ENCODE measurements at regions not wholly inside any gene's neighbourhood (a gene's known extent, or its start where the extent isn't known, plus 50 kb on each side); places are given as distances from the start of the nearest gene placed in this dataset.

- Histone ChIP-seq H3K27ac (no peak overlapping the region), H3K36me3 (no peaks in the 10 kb centered on the region), H3K27me3 (no peaks in the 10 kb centered on the region), H3K4me3 (no peak overlapping the region), H3K4me1 (ENCODE audit: insufficient read depth) (no peaks in the 10 kb centered on the region), H3K9me3 (no peaks in the 10 kb centered on the region)
- 90% methylated on average over 6 of the region's 6 CpGs for WGBS, 3 donors
- no peak for DNase-seq
- TF ChIP-seq POLR2A (IDR thresholded peaks at IDR 0.05) (no peak), EP300 (IDR thresholded peaks at IDR 0.05) (no peak), CTCF (IDR thresholded peaks at IDR 0.05) (no peak)
- intact Hi-C loops (cut with DNase I): no loop called here
Measured at GRCh38 chr6:14875481-14876063, 370.3 kb upstream of the JARID2 start.

GRCh38 chr6:14876778-14877613 lies 368.9 kb upstream of the JARID2 start:
- TF ChIP-seq POLR2A (IDR thresholded peaks at IDR 0.05) (no peak), EP300 (IDR thresholded peaks at IDR 0.05) (no peak), CTCF (IDR thresholded peaks at IDR 0.05) (no peak)
- Histone ChIP-seq H3K4me3 (no peak overlapping the region), H3K4me1 (ENCODE audit: insufficient read depth) (no peaks in the 10 kb centered on the region), H3K9me3 (no peaks in the 10 kb centered on the region), H3K36me3 (no peaks in the 10 kb centered on the region), H3K27me3 (no peaks in the 10 kb centered on the region), H3K27ac (no peak overlapping the region)
- DNase-seq: no peak
- intact Hi-C loops (cut with DNase I): no loop called here
- 68 to 77% (median 73%) methylated on average over 11 of the region's 11 CpGs for WGBS, 3 donors

- no peaks in the 10 kb centered on the region for H3K36me3 ChIP-seq
- no peak overlapping the region for H3K27ac ChIP-seq
- no peaks in the 10 kb centered on the region for H3K4me1 ChIP-seq (ENCODE audit: insufficient read depth)
- H3K9me3 ChIP-seq: no peaks in the 10 kb centered on the region
- TF ChIP-seq POLR2A (IDR thresholded peaks at IDR 0.05): no peak
- TF ChIP-seq CTCF (IDR thresholded peaks at IDR 0.05): no peak
- TF ChIP-seq EP300 (IDR thresholded peaks at IDR 0.05): no peak
- H3K4me3 ChIP-seq: no peak overlapping the region
- H3K27me3 ChIP-seq: no peaks in the 10 kb centered on the region
- 87 to 96% (median 94%) methylated on average over 3 of the region's 3 CpGs for WGBS, 3 donors
- DNase-seq: no peak
- intact Hi-C loops (cut with DNase I): no loop called here
Measured at GRCh38 chr6:14877758-14878157, 368.1 kb upstream of the JARID2 start.

- DNase-seq: no peak
- no peaks in the 10 kb centered on the region for H3K36me3 ChIP-seq
- H3K9me3 ChIP-seq: no peaks in the 10 kb centered on the region
- H3K27ac ChIP-seq: no peak overlapping the region
- WGBS, 3 donors: 96 to 97% (median 97%) methylated on average over 9 of the region's 9 CpGs
- H3K27me3 ChIP-seq: no peaks in the 10 kb centered on the region
- intact Hi-C loops (cut with DNase I): no loop called here
- H3K4me1 ChIP-seq (ENCODE audit: insufficient read depth): peaks cover 4% of the 10 kb centered on the region
- no peak overlapping the region for H3K4me3 ChIP-seq
- no peak for TF ChIP-seq CTCF (IDR thresholded peaks at IDR 0.05)
- no peak for TF ChIP-seq POLR2A (IDR thresholded peaks at IDR 0.05)
- TF ChIP-seq EP300 (IDR thresholded peaks at IDR 0.05): no peak
Measured at GRCh38 chr6:14880052-14880451, 365.8 kb upstream of the JARID2 start.
